ENCODE measurements at regions not wholly inside any gene's neighbourhood (a gene's known extent, or its start where the extent isn't known, plus 50 kb on each side); places are given as distances from the start of the nearest gene placed in this dataset.
A peak's percentile ranks its signal among the peaks of the same experiment; 100 is the strongest.

DNA sequence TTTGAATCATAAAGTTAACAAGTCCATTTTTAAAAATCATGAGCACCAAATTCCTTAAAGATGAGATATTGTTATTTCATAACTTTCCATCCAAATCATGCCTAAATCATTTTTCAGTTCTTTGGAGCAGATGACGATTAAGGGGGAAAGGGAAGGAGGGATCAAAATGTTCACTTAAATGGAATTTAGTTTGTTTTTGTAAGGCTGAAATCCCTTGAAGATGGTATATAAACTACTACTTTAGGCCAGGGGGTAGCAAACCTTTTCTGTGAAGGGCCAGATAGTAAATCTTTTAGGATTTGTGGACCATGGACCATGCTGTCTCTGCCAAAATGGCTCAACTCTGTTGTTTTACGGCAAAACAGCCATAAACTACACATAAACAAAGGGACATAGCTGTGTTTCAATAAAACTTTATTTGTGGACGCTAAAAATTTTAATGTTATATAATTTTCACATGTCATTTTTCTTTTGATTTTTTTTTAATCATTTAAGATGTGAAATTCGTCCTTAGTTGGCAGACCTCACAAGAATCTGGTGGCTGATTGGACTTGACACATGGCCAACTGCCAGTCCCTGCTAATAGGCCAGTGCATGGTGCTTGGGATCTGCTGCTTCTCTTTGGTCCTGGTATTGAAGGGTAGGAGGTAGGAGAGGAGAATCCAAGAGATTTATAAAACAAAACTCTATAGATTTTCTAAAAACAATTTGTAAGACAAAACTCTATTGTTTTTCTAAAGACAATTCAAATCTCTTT lies 52.0 kb upstream of the RTN4 start:
- POLR2A ChIA-PET: interaction anchor here (4.9 kb wide), 1 partner anchor 51 kb away, joined by 35 read pairs; the partner anchor contains the start of gene RTN4
- H3K4me3 ChIP-seq (ENCODE audit: low read depth, low read length): no peak overlapping the region
- peak; percentile 77 for DNase-seq (ENCODE audit: low read depth, low spot score)
- TF ChIP-seq CTCF (IDR thresholded peaks at IDR 0.05; ENCODE audit: low read depth, low read length): no peak
- H3K9me3 ChIP-seq (ENCODE audit: control insufficient read depth, insufficient read depth, low read length): no peaks in the 10 kb centered on the region
- CTCF ChIA-PET: interaction anchor here (1.3 kb wide), 1 partner anchor 10 kb away, joined by 4 read pairs; no protein-coding TSS in a partner anchor
- no peaks in the 10 kb centered on the region for H3K27me3 ChIP-seq (ENCODE audit: control insufficient read depth, insufficient read depth, low read length)
- peak overlapping the region; percentile 93 for H3K27ac ChIP-seq (ENCODE audit: low read depth, low read length)

DNA sequence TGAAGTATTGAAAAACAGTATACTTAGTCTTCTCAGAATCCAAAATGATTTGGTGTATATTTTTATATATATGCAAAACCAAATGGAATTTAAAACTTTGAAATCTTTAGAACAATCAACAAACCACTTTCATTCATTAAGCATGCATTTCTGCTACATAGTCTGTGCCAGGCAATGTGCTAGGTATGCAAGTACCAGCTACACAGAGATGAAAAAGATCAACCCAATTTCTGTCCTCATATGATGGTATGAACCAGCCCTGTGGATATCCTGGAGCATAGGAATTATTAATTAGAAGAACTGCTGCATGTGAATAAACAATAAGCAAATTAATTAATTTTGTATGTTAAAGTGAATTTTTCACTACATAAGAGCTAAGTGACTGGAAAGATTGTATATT lies 51.2 kb upstream of the RTN4 start:
- Histone ChIP-seq H3K27ac (ENCODE audit: low read depth, low read length) (no peak overlapping the region), H3K27me3 (ENCODE audit: control insufficient read depth, insufficient read depth, low read length) (no peaks in the 10 kb centered on the region), H3K4me3 (ENCODE audit: low read depth, low read length) (no peak overlapping the region), H3K9me3 (ENCODE audit: control insufficient read depth, insufficient read depth, low read length) (no peaks in the 10 kb centered on the region)
- no peak for TF ChIP-seq CTCF (IDR thresholded peaks at IDR 0.05; ENCODE audit: low read depth, low read length)
- POLR2A ChIA-PET: interaction anchor here (1.0 to 4.9 kb wide), 2 partner anchors 51 to 53 kb away, joined by 3 to 35 read pairs; partner anchors contain the start of gene RTN4
- no peak for DNase-seq (ENCODE audit: low read depth, low spot score)
- CTCF ChIA-PET: interaction anchor here (0.7 to 1.3 kb wide), 2 partner anchors 7 to 11 kb away, joined by 3 to 4 read pairs; no protein-coding TSS in a partner anchor

DNA sequence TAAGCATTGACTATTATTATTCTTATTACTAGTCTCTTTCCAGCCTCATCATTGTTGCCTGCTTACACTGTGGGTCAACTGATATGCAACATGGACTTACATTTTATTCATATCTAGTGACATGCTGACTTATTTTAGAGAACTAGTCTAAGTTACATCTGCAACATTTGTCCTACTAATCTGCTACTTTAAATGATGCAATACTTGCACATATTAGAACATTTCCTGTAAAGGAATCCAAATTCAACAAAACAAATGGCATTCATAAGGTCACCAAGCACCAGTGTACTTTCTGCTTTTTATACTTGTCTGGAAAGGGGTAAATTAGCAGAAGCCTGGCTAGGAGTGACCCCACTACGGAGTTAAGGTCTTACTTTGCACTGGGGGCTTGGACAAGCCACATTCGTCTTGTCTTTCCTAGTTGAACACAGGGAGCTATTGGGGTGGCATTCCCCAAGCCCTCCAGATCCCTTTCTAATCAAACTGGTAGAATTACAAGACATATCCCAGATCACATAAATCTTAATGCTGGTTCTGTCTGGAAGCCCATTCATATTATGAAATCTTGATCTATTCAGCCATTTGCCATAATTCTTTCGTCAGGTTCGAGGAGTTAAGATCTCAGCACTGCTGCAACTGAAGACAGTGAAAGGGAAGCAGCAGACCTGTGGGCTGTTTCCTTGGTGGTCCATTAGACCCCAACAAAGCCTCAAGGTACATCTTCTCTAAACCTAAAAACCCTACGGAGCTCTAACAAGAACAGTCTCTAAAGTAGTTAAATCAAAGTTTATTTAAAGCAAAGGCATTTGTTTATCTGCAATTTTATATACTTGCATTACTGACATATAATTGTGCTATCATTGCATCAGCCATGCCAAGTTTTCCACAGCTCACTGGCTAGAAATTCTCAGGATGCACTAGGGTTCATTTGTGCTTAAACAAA lies 49.9 kb upstream of the RTN4 start:
- no peak for DNase-seq (ENCODE audit: low read depth, low spot score)
- CTCF ChIA-PET: interaction anchor here (0.5 to 0.6 kb wide), 2 partner anchors 26 to 115 kb away, joined by 3 read pairs; no protein-coding TSS in a partner anchor
- H3K4me3 ChIP-seq (ENCODE audit: low read depth, low read length): peak overlapping the region; percentile 21
- H3K27ac ChIP-seq (ENCODE audit: low read depth, low read length): peak overlapping the region; percentile 98
- H3K9me3 ChIP-seq (ENCODE audit: control insufficient read depth, insufficient read depth, low read length): no peaks in the 10 kb centered on the region
- no peak for TF ChIP-seq CTCF (IDR thresholded peaks at IDR 0.05; ENCODE audit: low read depth, low read length)
- POLR2A ChIA-PET: interaction anchor here (0.6 to 4.9 kb wide), 6 partner anchors 10 to 891 kb away, joined by 3 to 35 read pairs (median 4); partner anchors contain the start of gene RTN4
- no peaks in the 10 kb centered on the region for H3K27me3 ChIP-seq (ENCODE audit: control insufficient read depth, insufficient read depth, low read length)
